Upper lobe of right lung (tissue), 1 donor: ENCODE measurements at regions not wholly inside any gene's neighbourhood (a gene's known extent, or its start where the extent isn't known, plus 50 kb on each side); places are given as distances from the start of the nearest gene placed in this dataset.

Experiments used
- ATAC-seq: fragments of 200-7000 bp; cut with Tn5 transposase; one replicate; pipeline ENCODE4 v1.9.1; 2020; ENCODE audit warnings: mild to moderate bottlenecking, moderate library complexity
- DNase-seq: peaks from one replicate; pipeline ENCODE4 v3.0.0-alpha.2; 2020
- H3K27ac ChIP-seq: fragments of 200-600 bp; one replicate; pipeline ENCODE4 v1.8.0; 2022
- H3K27me3 ChIP-seq: fragments of 200-600 bp; one replicate; pipeline ENCODE4 v1.8.0; 2022; ENCODE audit warnings: mild to moderate bottlenecking
- H3K36me3 ChIP-seq: fragments of 200-600 bp; one replicate; pipeline ENCODE4 v1.8.0; 2022
- H3K4me1 ChIP-seq: fragments of 200-600 bp; one replicate; pipeline ENCODE4 v1.8.0; 2022
- H3K4me3 ChIP-seq: fragments of 200-600 bp; one replicate; pipeline ENCODE4 v1.8.0; 2022; ENCODE audit warnings: mild to moderate bottlenecking
- H3K9me3 ChIP-seq: fragments of 200-600 bp; one replicate; pipeline ENCODE4 v1.8.0; 2022
- CTCF ChIP-seq: fragments of 200-600 bp; IDR thresholded peaks from one replicate; pipeline ENCODE4 v1.8.0; 2022; ENCODE audit warnings: antibody characterized with exemption
- intact Hi-C: fragments of 100-400 bp; cut with DNase I; formaldehyde crosslinking; loops from one replicate; pipeline ENCODE4 v1.11.0; 2022
- donor health status: DM: no; HTN: yes; CAD: no; lungs with severe emphysema.

GRCh38 chr7:116145245-116145852, 65.0 kb upstream of the TES start:
- H3K9me3 ChIP-seq = no peaks in the 10 kb centered on the region
- intact Hi-C loops = no loop called here
- no peaks in the 10 kb centered on the region for H3K36me3 ChIP-seq
- TF ChIP-seq CTCF = no peak
- no peaks in the 10 kb centered on the region for H3K27me3 ChIP-seq
- no peaks in the 10 kb centered on the region for H3K4me1 ChIP-seq
- ATAC-seq (no peak), DNase-seq (no peak)
- H3K27ac ChIP-seq = no peak overlapping the region
- no peak overlapping the region for H3K4me3 ChIP-seq

DNA sequence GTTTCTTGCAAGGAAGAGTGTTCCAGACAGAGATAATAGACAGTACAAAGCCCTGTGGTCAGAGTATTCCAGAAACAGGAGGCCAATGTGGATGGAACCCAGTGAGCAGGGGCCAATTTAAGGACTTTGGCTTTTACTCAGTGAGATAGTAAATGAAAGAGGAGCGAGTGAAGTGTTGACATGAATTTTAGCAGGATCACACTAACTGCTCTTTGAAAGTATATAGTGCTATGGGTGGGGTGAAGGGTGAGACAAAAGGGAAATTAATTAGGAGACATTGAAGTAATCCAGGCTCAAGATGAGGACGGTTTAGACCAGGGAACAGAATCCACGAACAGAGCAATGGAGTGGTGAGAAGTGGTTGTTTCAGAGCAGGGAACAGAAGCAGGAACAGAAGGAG, 62.2 kb upstream of the TES start:
- intact Hi-C loops = no loop called here

GRCh38 chr7:116148626-116149025, 61.7 kb upstream of the TES start:
- no peaks in the 10 kb centered on the region for H3K27me3 ChIP-seq
- intact Hi-C loops = no loop called here
- no peaks in the 10 kb centered on the region for H3K4me1 ChIP-seq
- TF ChIP-seq CTCF = no peak
- H3K36me3 ChIP-seq = no peaks in the 10 kb centered on the region
- ATAC-seq (no peak), DNase-seq (no peak)
- H3K4me3 ChIP-seq = no peak overlapping the region
- H3K27ac ChIP-seq = no peak overlapping the region
- no peaks in the 10 kb centered on the region for H3K9me3 ChIP-seq

More for the DNA sequence above, 62.2 kb upstream of the TES start:
- no peak overlapping the region for H3K4me3 ChIP-seq
- H3K27ac ChIP-seq = no peak overlapping the region
- no peaks in the 10 kb centered on the region for H3K4me1 ChIP-seq
- no peaks in the 10 kb centered on the region for H3K27me3 ChIP-seq
- TF ChIP-seq CTCF = no peak
- ATAC-seq (no peak), DNase-seq (no peak)
- H3K36me3 ChIP-seq = no peaks in the 10 kb centered on the region
- no peaks in the 10 kb centered on the region for H3K9me3 ChIP-seq

- DNase-seq (no peak), ATAC-seq (no peak)
- H3K4me1 ChIP-seq = no peaks in the 10 kb centered on the region
- no peak overlapping the region for H3K4me3 ChIP-seq
- TF ChIP-seq CTCF = no peak
- intact Hi-C loops = no loop called here
- H3K36me3 ChIP-seq = no peaks in the 10 kb centered on the region
- H3K9me3 ChIP-seq = no peaks in the 10 kb centered on the region
- H3K27ac ChIP-seq = no peak overlapping the region
- H3K27me3 ChIP-seq = no peaks in the 10 kb centered on the region
These were observed 59.8 kb upstream of the TES start for GRCh38 chr7:116150588-116150987.

DNA sequence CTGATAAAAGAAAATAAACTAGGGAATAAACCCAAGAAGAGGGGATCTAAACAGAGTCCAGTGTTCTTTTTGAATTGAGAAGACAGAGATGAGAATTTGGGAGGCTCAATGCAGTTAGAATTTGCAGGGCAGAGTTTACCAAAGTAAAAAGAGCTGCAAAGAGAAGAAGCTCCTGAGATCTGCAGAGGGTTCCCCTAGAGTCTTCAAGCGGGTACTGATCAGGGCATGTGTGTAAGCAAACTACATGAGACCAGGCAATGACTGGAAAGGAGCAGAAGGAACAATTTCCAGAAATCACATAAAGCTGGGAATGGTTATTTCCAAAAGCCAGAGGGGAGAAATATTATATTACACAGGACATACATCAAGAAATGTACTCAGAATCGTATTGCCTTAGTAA, 58.1 kb upstream of the TES start:
- Histone ChIP-seq H3K27ac (no peak overlapping the region), H3K36me3 (no peaks in the 10 kb centered on the region), H3K4me3 (no peak overlapping the region), H3K9me3 (no peaks in the 10 kb centered on the region), H3K4me1 (no peaks in the 10 kb centered on the region), H3K27me3 (no peaks in the 10 kb centered on the region)
- DNase-seq = no peak
- no peak for ATAC-seq
- TF ChIP-seq CTCF = no peak
- intact Hi-C loops = no loop called here

DNA sequence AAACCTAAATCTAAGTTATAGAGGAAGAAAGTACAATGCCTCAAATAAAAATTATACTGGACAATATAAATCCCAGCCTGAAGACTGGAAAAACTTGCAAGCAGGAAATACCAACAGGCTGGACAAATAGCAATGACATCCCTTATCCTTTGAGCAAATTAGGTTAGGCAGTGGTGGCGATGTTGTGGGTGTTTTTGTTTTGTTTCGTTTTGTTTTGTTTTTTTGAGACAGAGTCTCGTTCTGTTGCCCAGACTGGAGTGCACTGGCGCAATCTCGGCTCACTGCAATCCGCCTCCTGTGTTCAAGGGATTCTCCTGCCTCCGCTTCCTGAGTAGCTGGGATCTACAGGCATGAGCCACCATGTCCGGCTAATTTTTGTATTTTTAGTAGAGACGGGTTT, 57.3 kb upstream of the TES start:
- intact Hi-C loops = no loop called here
- no peak overlapping the region for H3K4me3 ChIP-seq
- H3K27me3 ChIP-seq = no peaks in the 10 kb centered on the region
- H3K36me3 ChIP-seq = no peaks in the 10 kb centered on the region
- no peaks in the 10 kb centered on the region for H3K4me1 ChIP-seq
- ATAC-seq (no peak), DNase-seq (no peak)
- no peak overlapping the region for H3K27ac ChIP-seq
- no peaks in the 10 kb centered on the region for H3K9me3 ChIP-seq
- no peak for TF ChIP-seq CTCF
